Right lobe of liver (tissue), 6 donors: ENCODE measurements at regions not wholly inside any gene's neighbourhood (a gene's known extent, or its start where the extent isn't known, plus 50 kb on each side); places are given as distances from the start of the nearest gene placed in this dataset.
"Not testable (repeated sequence)": the region's sequence is repeated elsewhere in the genome, so short reads cannot be mapped to it uniquely, and the experiment has no call there.

Experiments used
- ATAC-seq, 4 donors: fragments of 200-7000 bp; cut with Tn5 transposase; one replicate each; pipeline ENCODE4 v1.9.1; 2020; ENCODE audit warnings: mild to moderate bottlenecking in 4 of 4, moderate library complexity in 4 of 4
- DNase-seq, 3 donors: peaks; one replicate each; pipeline ENCODE4 v3.0.0-alpha.2; 2020
- H3K27ac ChIP-seq, 3 donors: fragments of 200-600 bp; one replicate each; pipeline ENCODE4 v1.8.0; 2022
- H3K27me3 ChIP-seq, 2 donors: fragments of 200-600 bp; one replicate each; pipeline ENCODE4 v1.8.0; 2022
- H3K36me3 ChIP-seq, 4 donors: fragments of 200-600 bp; sonication (generic) in 1 of 4; one replicate each; pipeline versions ENCODE4 v1.5.1 to v1.8.0; 2017 to 2022; ENCODE audit warnings: control low read depth in 1 of 4
- H3K4me1 ChIP-seq, 4 donors: fragments of 200-600 bp; sonication (generic) in 1 of 4; one replicate each; pipeline versions ENCODE4 v1.5.1 to v1.8.0; 2017 to 2022; ENCODE audit warnings: control low read depth in 1 of 4
- H3K4me3 ChIP-seq, 3 donors: fragments of 200-600 bp; one replicate each; pipeline ENCODE4 v1.8.0; 2022
- H3K9me3 ChIP-seq, 4 donors: fragments of 200-600 bp; sonication (generic) in 1 of 4; one replicate each; pipeline versions ENCODE4 v1.5.1 to v1.8.0; 2017 to 2022; ENCODE audit warnings: control low read depth in 1 of 4
- POLR2A ChIP-seq: fragments of 450-650 bp; IDR thresholded peaks from one replicate; pipeline ENCODE4 v1.6.1; 2017; ENCODE audit warnings: antibody characterized with exemption, mild to moderate bottlenecking
- WGBS: methylation state at CpG from one replicate; pipeline ENCODE4 v1.1.6; 2018; ENCODE audit warnings: low coverage, low lambda C conversion rate; ENCODE audit not compliant: insufficient coverage; ENCODE audit errors: missing lambda C conversion rate; 5-methylcytosine and 5-hydroxymethylcytosine counted together
- intact Hi-C, 2 donors: fragments of 100-400 bp; cut with DNase I; formaldehyde crosslinking; loops; one replicate each; pipeline versions ENCODE4 v1.11.2 to v1.14.1; 2022
- TF ChIP-seq, protein P1 (sequence below), 4 donors: fragments of 200-600 bp in 3 of 4; fragments of 450-650 bp in 1 of 4; IDR thresholded peaks; one replicate each; pipeline versions ENCODE4 v1.5.1 to v1.8.0; 2016 to 2022; ENCODE audit warnings: antibody characterized with exemption in 4 of 4, mild to moderate bottlenecking in 2 of 4
- donor health status: DM: no; HTN: yes; CAD: no.
- donor health status: DM: no; HTN: no; CAD: no.
- donor health status: DM: no; HTN: no; CAD: no.
- donor health status: DM: no; HTN: yes; CAD: no.
- donor health status: DM: no; HTN: yes; CAD: no.

GRCh38 chr22:11597666-11598358 is 3930.2 kb upstream of the OR11H1 start:
- intact Hi-C loops, H3K4me1 ChIP-seq, H3K27ac ChIP-seq, H3K36me3 ChIP-seq, H3K27me3 ChIP-seq, H3K9me3 ChIP-seq, H3K4me3 ChIP-seq: not testable (repeated sequence)
- DNase-seq (peak in 1 of 3 donors; percentile 52), ATAC-seq (peak in 1 of 4 donors; percentile 45)
- WGBS: 70% methylated on average over 23 of the region's 33 CpGs

- Histone ChIP-seq H3K27ac (no peak overlapping the region), H3K9me3 (no peaks in the 10 kb centered on the region), H3K36me3 (no peaks in the 10 kb centered on the region), H3K27me3 (no peaks in the 10 kb centered on the region), H3K4me3 (no peak overlapping the region), H3K4me1 (no peaks in the 10 kb centered on the region)
- WGBS: 71% methylated on average over 37 of the region's 44 CpGs
- intact Hi-C loops: no loop called here
- TF ChIP-seq POLR2A: no peak
- TF ChIP-seq, protein P1, sequence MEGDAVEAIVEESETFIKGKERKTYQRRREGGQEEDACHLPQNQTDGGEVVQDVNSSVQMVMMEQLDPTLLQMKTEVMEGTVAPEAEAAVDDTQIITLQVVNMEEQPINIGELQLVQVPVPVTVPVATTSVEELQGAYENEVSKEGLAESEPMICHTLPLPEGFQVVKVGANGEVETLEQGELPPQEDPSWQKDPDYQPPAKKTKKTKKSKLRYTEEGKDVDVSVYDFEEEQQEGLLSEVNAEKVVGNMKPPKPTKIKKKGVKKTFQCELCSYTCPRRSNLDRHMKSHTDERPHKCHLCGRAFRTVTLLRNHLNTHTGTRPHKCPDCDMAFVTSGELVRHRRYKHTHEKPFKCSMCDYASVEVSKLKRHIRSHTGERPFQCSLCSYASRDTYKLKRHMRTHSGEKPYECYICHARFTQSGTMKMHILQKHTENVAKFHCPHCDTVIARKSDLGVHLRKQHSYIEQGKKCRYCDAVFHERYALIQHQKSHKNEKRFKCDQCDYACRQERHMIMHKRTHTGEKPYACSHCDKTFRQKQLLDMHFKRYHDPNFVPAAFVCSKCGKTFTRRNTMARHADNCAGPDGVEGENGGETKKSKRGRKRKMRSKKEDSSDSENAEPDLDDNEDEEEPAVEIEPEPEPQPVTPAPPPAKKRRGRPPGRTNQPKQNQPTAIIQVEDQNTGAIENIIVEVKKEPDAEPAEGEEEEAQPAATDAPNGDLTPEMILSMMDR (IDR thresholded peaks at IDR 0.05): no peak
- no peak for DNase-seq
- ATAC-seq: no peak
These were observed 3929.2 kb upstream of the OR11H1 start for GRCh38 chr22:11598492-11599440.

- H3K27me3 ChIP-seq, H3K4me1 ChIP-seq, DNase-seq, H3K27ac ChIP-seq, H3K36me3 ChIP-seq, H3K4me3 ChIP-seq, intact Hi-C loops, ATAC-seq, H3K9me3 ChIP-seq: not testable (repeated sequence)
- WGBS: 64% methylated on average over 5 of the region's 19 CpGs
These were observed 3928.5 kb upstream of the OR11H1 start for GRCh38 chr22:11599456-11599855.

DNA sequence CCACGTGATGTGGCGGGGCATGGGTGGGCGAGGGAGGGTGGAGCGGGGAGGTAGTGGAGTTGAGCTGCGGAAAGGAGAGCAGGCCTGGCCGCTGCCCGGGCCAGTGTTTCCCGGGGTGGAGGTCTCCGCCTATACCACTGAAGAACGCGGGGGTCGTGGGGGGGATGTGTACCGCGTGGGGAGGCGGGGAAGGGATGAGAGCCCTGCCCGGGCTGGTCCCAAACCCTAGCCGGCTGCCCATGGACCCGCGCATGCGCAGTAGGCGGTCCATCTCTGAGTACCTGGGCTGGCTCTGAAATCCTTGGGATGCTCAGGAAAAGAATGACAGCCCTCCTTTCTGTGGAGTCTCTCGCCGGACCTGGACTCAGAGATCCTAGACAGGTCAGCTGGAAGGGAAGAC is 3927.8 kb upstream of the OR11H1 start:
- H3K9me3 ChIP-seq, H3K4me3 ChIP-seq, DNase-seq, H3K27ac ChIP-seq, H3K4me1 ChIP-seq, H3K27me3 ChIP-seq, intact Hi-C loops, H3K36me3 ChIP-seq: not testable (repeated sequence)
- peak in 1 of 4 donors; percentile 49 for ATAC-seq
- 80% methylated on average over 21 of the region's 23 CpGs for WGBS

- 86% methylated on average over 25 of the region's 59 CpGs for WGBS
- H3K9me3 ChIP-seq, H3K4me1 ChIP-seq, H3K27ac ChIP-seq, ATAC-seq, H3K27me3 ChIP-seq, H3K4me3 ChIP-seq, intact Hi-C loops, DNase-seq, H3K36me3 ChIP-seq: not testable (repeated sequence)
These were observed 3926.8 kb upstream of the OR11H1 start for GRCh38 chr22:11600896-11601890.

GRCh38 chr22:11604635-11605395 is 3923.2 kb upstream of the OR11H1 start:
- H3K4me1 ChIP-seq, DNase-seq, ATAC-seq, intact Hi-C loops, H3K27ac ChIP-seq, H3K9me3 ChIP-seq, H3K27me3 ChIP-seq, H3K36me3 ChIP-seq, H3K4me3 ChIP-seq: not testable (repeated sequence)
- 55% methylated on average over 39 of the region's 41 CpGs for WGBS
